HCT116 (cell line): ENCODE measurements at regions not wholly inside any gene's neighbourhood (a gene's known extent, or its start where the extent isn't known, plus 50 kb on each side); places are given as distances from the start of the nearest gene placed in this dataset.
A peak's percentile ranks its signal among the peaks of the same experiment; 100 is the strongest.

Experiments
- ATAC-seq: fragments of 200-7000 bp; cut with Tn5 transposase; 2 replicates; pipeline ENCODE4 v1.9.1; 2020; ENCODE audit warnings: mild to moderate bottlenecking, moderate library complexity
- BruUV-seq: library from RNA; stranded (reverse); fragments of 400-500 nt; replicated peaks from 2 replicates; lab custom pipeline; 2021; lab: Mats Ljungman, UMichigan
- CTCF ChIA-PET: fragments of 300-600 bp; sonication (Branson Sonifier 250); formaldehyde crosslinking; loops from one replicate; lab custom pipeline; 2021; ENCODE audit warnings: antibody characterized with exemption; lab: Charles Lee
- POLR2A ChIA-PET: fragments of 300-600, 350-600 bp; sonication (Branson Sonifier 250); formaldehyde crosslinking; loops from one replicate; lab custom pipeline; 2021; ENCODE audit warnings: antibody characterized with exemption; lab: Charles Lee
- RAD21 ChIA-PET, 2 experiments: fragments of 300-600 bp; sonication (Branson Sonifier 250); formaldehyde crosslinking; loops; one replicate each; lab custom pipeline; 2023; ENCODE audit warnings: low total read pairs in 2 of 2; ENCODE audit not compliant: uncharacterized antibody in 2 of 2, unreplicated experiment in 2 of 2, low non-redundant PET in 1 of 2; lab: Charles Lee
- DNase-seq: peaks from one replicate; pipeline ENCODE4 v3.0.0-alpha.2; 2010; ENCODE audit warnings: low read depth, low spot score
- H2AFZ ChIP-seq: fragments of 200-600 bp; shearing (Covaris generic), sonication (generic); 2 replicates; pipeline ENCODE4 v1.6.1; 2017; ENCODE audit warnings: low read depth, mixed run types, mixed read lengths, antibody characterized with exemption, low read length; ENCODE audit not compliant: poor library complexity, severe bottlenecking
- H3K27ac ChIP-seq: 2 replicates; pipeline ENCODE4 v1.5.1; 2012; ENCODE audit warnings: low read depth, low read length
- H3K27me3 ChIP-seq: fragments of 200-600 bp; sonication (generic); 2 replicates; pipeline ENCODE4 v1.6.1; 2016; ENCODE audit warnings: mixed run types, low read length, mixed read lengths; ENCODE audit not compliant: insufficient read depth
- H3K36me3 ChIP-seq, 2 experiments: fragments of 200-500 bp in 1 of 2; fragments of 200-600 bp in 1 of 2; sonication (Bioruptor generic) in 1 of 2; sonication (generic) in 1 of 2; 2 replicates each; pipeline versions ENCODE4 v1.5.1 to v1.6.1; 2014 to 2016; ENCODE audit warnings: low read length in 2 of 2, inconsistent platforms in 1 of 2, mixed read lengths in 1 of 2, mixed run types in 1 of 2; ENCODE audit not compliant: insufficient read depth in 2 of 2, control insufficient read depth in 1 of 2
- H3K4me1 ChIP-seq, 2 experiments: fragments of 200-600 bp in 1 of 2; sonication (generic) in 1 of 2; 2 replicates each; pipeline versions ENCODE4 v1.5.1 to v1.6.1; 2012 to 2017; ENCODE audit warnings: low read length in 2 of 2, inconsistent platforms in 1 of 2, mild to moderate bottlenecking in 1 of 2, mixed read lengths in 1 of 2, mixed run types in 1 of 2, moderate library complexity in 1 of 2; ENCODE audit not compliant: insufficient read depth in 2 of 2, control insufficient read depth in 1 of 2
- H3K4me2 ChIP-seq: fragments of 200-600 bp; sonication (generic); 2 replicates; pipeline ENCODE4 v1.6.1; 2017; ENCODE audit warnings: mixed run types, low read length, mixed read lengths
- H3K4me3 ChIP-seq, 2 experiments: fragments of 200-600 bp in 1 of 2; sonication (generic) in 1 of 2; replicated peaks in 1 of 2; 2 replicates each; pipeline ENCODE4 v1.5.1; 2011 to 2016; ENCODE audit warnings: low read length in 2 of 2, control low read depth in 1 of 2, low read depth in 1 of 2, mild to moderate bottlenecking in 1 of 2, mixed read lengths in 1 of 2, mixed run types in 1 of 2
- H3K79me2 ChIP-seq: fragments of 200-600 bp; sonication (generic); 2 replicates; pipeline ENCODE4 v1.6.1; 2017; ENCODE audit warnings: mild to moderate bottlenecking, mixed run types, low read length, moderate library complexity, mixed read lengths; ENCODE audit not compliant: insufficient read depth
- H3K9ac ChIP-seq: fragments of 200-600 bp; sonication (generic); 2 replicates; pipeline ENCODE4 v1.6.1; 2016; ENCODE audit warnings: low read length, mixed read lengths
- H3K9me2 ChIP-seq: fragments of 200-600 bp; sonication (generic), shearing (Covaris generic); 2 replicates; pipeline ENCODE4 v1.6.1; 2017; ENCODE audit warnings: mixed run types, mild to moderate bottlenecking, moderate library complexity; ENCODE audit not compliant: insufficient read depth
- H3K9me3 ChIP-seq, 2 experiments: fragments of 200-500 bp in 1 of 2; fragments of 200-600 bp in 1 of 2; sonication (Bioruptor generic) in 1 of 2; sonication (generic) in 1 of 2; 2 replicates each; pipeline ENCODE4 v1.6.1; 2014 to 2017; ENCODE audit warnings: low read length in 2 of 2, mixed read lengths in 2 of 2, inconsistent platforms in 1 of 2, low read depth in 1 of 2, mild to moderate bottlenecking in 1 of 2, mixed run types in 1 of 2, moderate library complexity in 1 of 2; ENCODE audit not compliant: control insufficient read depth in 1 of 2, insufficient read depth in 1 of 2
- H4K20me1 ChIP-seq: fragments of 200-600 bp; sonication (generic), shearing (Covaris generic); 2 replicates; pipeline ENCODE4 v1.6.1; 2017; ENCODE audit warnings: mixed run types, mild to moderate bottlenecking, moderate library complexity; ENCODE audit not compliant: insufficient read depth
- CBX3 ChIP-seq: IDR thresholded peaks from 2 replicates; pipeline ENCODE4 v1.6.1; 2012; ENCODE audit warnings: low read depth
- EGR1 ChIP-seq: IDR thresholded peaks from 2 replicates; pipeline ENCODE4 v1.6.1; 2012; ENCODE audit warnings: low read depth
- ELF1 ChIP-seq: IDR thresholded peaks from 2 replicates; pipeline ENCODE4 v1.6.1; 2012; ENCODE audit warnings: low read depth, borderline replicate concordance
- SP1 ChIP-seq: IDR thresholded peaks from 2 replicates; pipeline ENCODE4 v1.6.1; 2012; ENCODE audit warnings: low read depth
- intact Hi-C: fragments of 100-400 bp; cut with micrococcal nuclease; formaldehyde crosslinking; loops from 2 replicates; pipeline ENCODE4 v1.10.0; 2022
- TF ChIP-seq, protein P1 (sequence below): IDR thresholded peaks from 2 replicates; pipeline ENCODE4 v1.6.1; 2012

DNA sequence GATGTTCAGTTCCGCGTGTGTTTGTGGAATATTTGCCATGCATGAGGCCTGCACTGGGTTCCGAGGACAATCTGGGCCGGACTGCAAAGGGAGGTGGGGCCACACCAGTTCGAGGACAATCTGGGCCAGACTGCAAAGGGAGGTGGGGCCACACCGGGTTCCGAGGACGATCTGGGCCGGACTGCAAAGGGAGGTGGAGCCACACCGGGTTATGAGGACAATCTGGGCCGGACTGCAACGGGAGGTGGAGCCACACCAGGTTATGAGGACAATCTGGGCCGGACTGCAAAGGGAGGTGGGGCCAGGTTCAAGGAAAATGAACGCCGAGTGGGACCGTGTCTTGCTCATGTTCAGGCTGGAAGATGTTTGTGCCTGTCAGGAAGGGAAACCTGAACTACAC is 97.8 kb upstream of the HDAC4 start:
- Histone ChIP-seq H3K27me3 (no peaks in the 10 kb centered on the region), H3K4me2 (no peak overlapping the region), H3K4me3 (no peak overlapping the region), H3K79me2 (no peaks in the 10 kb centered on the region), H3K27ac (no peak overlapping the region), H3K36me3 (no peaks in the 10 kb centered on the region), H3K9ac (no peak overlapping the region), H3K4me1 (no peaks in the 10 kb centered on the region), H3K9me3 (no peaks in the 10 kb centered on the region), H4K20me1 (no peaks in the 10 kb centered on the region), H2AFZ (no peak overlapping the region), H3K9me2 (no peaks in the 10 kb centered on the region)
- DNase-seq (no peak), ATAC-seq (peak; percentile 64)
- ChIA-PET POLR2A (no interaction called here), RAD21 (no interaction called here), CTCF (no interaction called here)
- intact Hi-C loops = no loop called here
- BruUV-seq = no TSS peak
- TF ChIP-seq, protein P1, sequence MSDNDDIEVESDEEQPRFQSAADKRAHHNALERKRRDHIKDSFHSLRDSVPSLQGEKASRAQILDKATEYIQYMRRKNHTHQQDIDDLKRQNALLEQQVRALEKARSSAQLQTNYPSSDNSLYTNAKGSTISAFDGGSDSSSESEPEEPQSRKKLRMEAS = no peak
- TF ChIP-seq SP1 = peak; percentile 65
- TF ChIP-seq ELF1 = no peak

DNA sequence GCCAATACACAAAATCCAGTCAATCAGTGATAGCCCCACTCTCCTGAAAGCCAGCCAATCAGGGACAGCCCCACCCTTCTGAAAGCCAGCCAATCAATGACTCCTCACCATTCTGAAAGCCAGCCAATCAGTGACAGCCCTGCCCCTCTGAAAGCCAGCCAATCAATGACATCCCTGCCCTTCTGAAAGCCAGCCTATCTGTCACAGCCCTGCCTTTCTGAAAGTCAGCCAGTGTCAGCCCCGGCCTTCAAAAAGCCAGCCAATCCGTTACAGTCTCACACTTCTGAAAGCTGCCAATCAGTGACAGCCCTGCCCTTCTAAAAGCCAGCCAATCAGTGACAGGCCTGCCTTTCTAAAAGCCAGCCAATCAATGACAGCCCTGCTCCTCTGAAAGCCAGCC is 95.9 kb upstream of the HDAC4 start:
- peak; percentile 41 for DNase-seq
- TF ChIP-seq CBX3 (no peak), SP1 (no peak), EGR1 (no peak)
- TF ChIP-seq, all 23 proteins: peak for 0
- CTCF ChIA-PET = no interaction called here
- Histone ChIP-seq H2AFZ (no peak overlapping the region), H3K9me2 (no peaks in the 10 kb centered on the region), H3K9me3 (no peaks in the 10 kb centered on the region), H3K79me2 (no peaks in the 10 kb centered on the region), H3K36me3 (no peaks in the 10 kb centered on the region), H3K4me2 (no peak overlapping the region), H3K4me3 (no peak overlapping the region), H3K27ac (no peak overlapping the region), H3K4me1 (no peaks in the 10 kb centered on the region), H3K27me3 (no peaks in the 10 kb centered on the region; the same call in 1 of the 2 replicates), H4K20me1 (no peaks in the 10 kb centered on the region), H3K9ac (no peak overlapping the region)
- RAD21 ChIA-PET = no interaction called here
- no TSS peak for BruUV-seq
- intact Hi-C loops = no loop called here
- POLR2A ChIA-PET = no interaction called here
- ATAC-seq = peak; percentile 62
